A673 (cell line): ENCODE measurements at regions not wholly inside any gene's neighbourhood (a gene's known extent, or its start where the extent isn't known, plus 50 kb on each side); places are given as distances from the start of the nearest gene placed in this dataset.

Source experiments
- BruUV-seq: library from RNA; stranded (reverse); fragments of 400-500 nt; replicated peaks from 2 replicates; lab custom pipeline; 2021; lab: Mats Ljungman, UMichigan
- CTCF ChIA-PET: fragments of 300-600 bp; sonication (Branson Sonifier 250); formaldehyde crosslinking; loops from one replicate; lab custom pipeline; 2022; ENCODE audit warnings: antibody characterized with exemption; lab: Charles Lee
- POLR2A ChIA-PET: fragments of 300-600 bp; sonication (Branson Sonifier 250); formaldehyde crosslinking; loops from one replicate; lab custom pipeline; 2022; ENCODE audit warnings: antibody characterized with exemption; ENCODE audit not compliant: low non-redundant PET; lab: Charles Lee
- DNase-seq: peaks from one replicate; pipeline ENCODE4 v3.0.0-alpha.2; 2015; ENCODE audit warnings: low spot score
- H3K27ac ChIP-seq: fragments of 200-600 bp; sonication (generic); 2 replicates; pipeline ENCODE4 v1.5.1; 2016; ENCODE audit warnings: mixed run types, low read depth, mild to moderate bottlenecking, mixed read lengths, antibody characterized with exemption, low read length; ENCODE audit not compliant: poor library complexity, severe bottlenecking
- H3K27me3 ChIP-seq: fragments of 200-600 bp; sonication (generic); replicated peaks from 2 replicates; pipeline ENCODE4 v1.6.1; 2017; ENCODE audit warnings: mixed run types, low read depth, mild to moderate bottlenecking, mixed read lengths, antibody characterized with exemption, low read length; ENCODE audit not compliant: insufficient read depth, poor library complexity
- H3K36me3 ChIP-seq: fragments of 200-600 bp; sonication (generic); 2 replicates; pipeline ENCODE4 v1.6.1; 2016; ENCODE audit warnings: mixed run types, mild to moderate bottlenecking, mixed read lengths, antibody characterized with exemption, low read length; ENCODE audit not compliant: insufficient read depth, poor library complexity, severe bottlenecking
- H3K4me1 ChIP-seq: fragments of 200-600 bp; sonication (generic); 2 replicates; pipeline ENCODE4 v1.6.1; 2017; ENCODE audit warnings: mixed run types, mild to moderate bottlenecking, mixed read lengths, antibody characterized with exemption, low read length; ENCODE audit not compliant: insufficient read depth, poor library complexity, severe bottlenecking
- H3K4me3 ChIP-seq: fragments of 200-600 bp; sonication (generic); 2 replicates; pipeline ENCODE4 v1.5.1; 2016; ENCODE audit warnings: low read depth, mixed run types, mild to moderate bottlenecking, mixed read lengths, low read length; ENCODE audit not compliant: poor library complexity, severe bottlenecking
- H3K9me3 ChIP-seq: fragments of 200-600 bp; sonication (generic); 2 replicates; pipeline ENCODE4 v1.6.1; 2016; ENCODE audit warnings: mixed run types, low read depth, mild to moderate bottlenecking, mixed read lengths, antibody characterized with exemption, low read length; ENCODE audit not compliant: poor library complexity, severe bottlenecking
- EZH2 ChIP-seq: fragments of 200-600 bp; sonication (generic); IDR thresholded peaks from 2 replicates; pipeline ENCODE4 v1.6.1; 2017; ENCODE audit warnings: borderline replicate concordance, low read depth, mild to moderate bottlenecking, mixed read lengths, antibody characterized with exemption, low read length; ENCODE audit not compliant: poor library complexity, severe bottlenecking
- intact Hi-C: fragments of 100-400 bp; cut with micrococcal nuclease; formaldehyde crosslinking; loops from one replicate; pipeline ENCODE4 v1.10.0; 2022; ENCODE audit not compliant: unreplicated experiment
- TF ChIP-seq, protein P1 (sequence below): fragments of 300-800, 200-600 bp; sonication (generic); conservative IDR thresholded peaks from 2 replicates; pipeline ENCODE4 v1.5.1; 2017; ENCODE audit warnings: low read depth, mild to moderate bottlenecking, antibody characterized with exemption, low read length, moderate library complexity, mixed read lengths

- TF ChIP-seq EZH2: no peak
- Histone ChIP-seq H3K9me3 (no peaks in the 10 kb centered on the region), H3K27me3 (no peaks in the 10 kb centered on the region), H3K36me3 (no peaks in the 10 kb centered on the region), H3K4me3 (no peak overlapping the region), H3K27ac (no peak overlapping the region), H3K4me1 (peaks cover 12% of the 10 kb centered on the region)
- ChIA-PET POLR2A (no interaction called here), CTCF (no interaction called here)
- intact Hi-C loops: no loop called here
- no peak for DNase-seq
- no TSS peak for BruUV-seq
Observed at GRCh38 chr12:70033310-70033709, 208.3 kb downstream of the MYRFL start.

DNA sequence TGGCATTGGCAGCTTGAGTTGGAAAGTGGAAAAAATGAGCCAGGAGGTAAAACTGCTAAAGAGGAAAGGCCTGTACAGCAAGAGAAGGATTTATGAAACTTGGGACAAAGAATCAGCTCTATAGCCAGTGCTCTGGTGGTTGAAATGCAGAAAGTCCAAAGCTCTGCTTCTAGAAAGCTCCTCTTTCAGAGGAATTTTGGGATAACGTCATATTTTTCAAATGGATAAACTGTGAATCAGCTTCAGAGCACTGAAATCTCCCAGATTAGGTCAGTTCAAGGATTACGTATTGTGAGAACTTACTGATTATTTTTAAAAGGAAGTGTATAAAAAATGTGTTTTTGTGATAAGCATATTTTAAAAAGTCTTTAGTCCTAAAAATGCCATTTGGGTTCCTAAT is 203.1 kb upstream of the CNOT2 start:
- H3K36me3 ChIP-seq: no peaks in the 10 kb centered on the region
- no peak overlapping the region for H3K4me3 ChIP-seq
- POLR2A ChIA-PET: no interaction called here
- TF ChIP-seq EZH2: no peak
- CTCF ChIA-PET: no interaction called here
- BruUV-seq: no TSS peak
- no peaks in the 10 kb centered on the region for H3K27me3 ChIP-seq
- H3K4me1 ChIP-seq: no peaks in the 10 kb centered on the region
- DNase-seq: no peak
- no peak overlapping the region for H3K27ac ChIP-seq
- no peaks in the 10 kb centered on the region for H3K9me3 ChIP-seq
- intact Hi-C loops: no loop called here

DNA sequence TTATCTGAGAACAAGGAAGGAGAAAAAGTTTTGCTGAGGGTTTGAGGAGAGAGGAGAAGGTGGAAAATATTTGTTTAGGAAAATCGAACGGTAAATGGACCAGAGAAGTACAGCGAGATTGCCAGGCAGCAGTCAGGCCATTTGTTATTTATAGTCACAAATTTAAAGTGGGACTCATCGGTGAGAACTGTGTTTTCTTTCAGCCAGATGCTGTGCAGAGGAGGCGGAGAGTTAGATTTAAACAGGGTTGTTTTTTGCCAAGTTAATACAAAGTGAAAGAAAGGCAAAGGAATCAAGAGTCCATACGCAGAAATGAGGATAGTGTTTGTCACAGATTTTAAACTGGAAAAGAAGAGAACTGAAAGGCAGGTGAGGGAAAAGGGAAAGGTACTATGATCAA is 200.6 kb upstream of the CNOT2 start:
- Histone ChIP-seq H3K4me3 (no peak overlapping the region), H3K27ac (no peak overlapping the region), H3K9me3 (no peaks in the 10 kb centered on the region), H3K4me1 (no peaks in the 10 kb centered on the region), H3K27me3 (no peaks in the 10 kb centered on the region), H3K36me3 (no peaks in the 10 kb centered on the region)
- DNase-seq: no peak
- BruUV-seq: no TSS peak
- TF ChIP-seq, protein P1, sequence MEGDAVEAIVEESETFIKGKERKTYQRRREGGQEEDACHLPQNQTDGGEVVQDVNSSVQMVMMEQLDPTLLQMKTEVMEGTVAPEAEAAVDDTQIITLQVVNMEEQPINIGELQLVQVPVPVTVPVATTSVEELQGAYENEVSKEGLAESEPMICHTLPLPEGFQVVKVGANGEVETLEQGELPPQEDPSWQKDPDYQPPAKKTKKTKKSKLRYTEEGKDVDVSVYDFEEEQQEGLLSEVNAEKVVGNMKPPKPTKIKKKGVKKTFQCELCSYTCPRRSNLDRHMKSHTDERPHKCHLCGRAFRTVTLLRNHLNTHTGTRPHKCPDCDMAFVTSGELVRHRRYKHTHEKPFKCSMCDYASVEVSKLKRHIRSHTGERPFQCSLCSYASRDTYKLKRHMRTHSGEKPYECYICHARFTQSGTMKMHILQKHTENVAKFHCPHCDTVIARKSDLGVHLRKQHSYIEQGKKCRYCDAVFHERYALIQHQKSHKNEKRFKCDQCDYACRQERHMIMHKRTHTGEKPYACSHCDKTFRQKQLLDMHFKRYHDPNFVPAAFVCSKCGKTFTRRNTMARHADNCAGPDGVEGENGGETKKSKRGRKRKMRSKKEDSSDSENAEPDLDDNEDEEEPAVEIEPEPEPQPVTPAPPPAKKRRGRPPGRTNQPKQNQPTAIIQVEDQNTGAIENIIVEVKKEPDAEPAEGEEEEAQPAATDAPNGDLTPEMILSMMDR: no peak
- no peak for TF ChIP-seq EZH2
- intact Hi-C loops: no loop called here
- ChIA-PET CTCF (no interaction called here), POLR2A (no interaction called here)

GRCh38 chr12:70043490-70044138 is 199.6 kb upstream of the CNOT2 start:
- H3K4me3 ChIP-seq: no peak overlapping the region
- ChIA-PET CTCF (no interaction called here), POLR2A (no interaction called here)
- no peaks in the 10 kb centered on the region for H3K36me3 ChIP-seq
- no peaks in the 10 kb centered on the region for H3K4me1 ChIP-seq
- no peak for TF ChIP-seq EZH2
- TF ChIP-seq, protein P1: no peak
- H3K27ac ChIP-seq: no peak overlapping the region
- no peak for DNase-seq
- no peaks in the 10 kb centered on the region for H3K27me3 ChIP-seq
- intact Hi-C loops: no loop called here
- no TSS peak for BruUV-seq
- H3K9me3 ChIP-seq: no peaks in the 10 kb centered on the region
